K562 (cell line): ENCODE measurements at regions not wholly inside any gene's neighbourhood (a gene's known extent, or its start where the extent isn't known, plus 50 kb on each side); places are given as distances from the start of the nearest gene placed in this dataset.

Experiments
- ATAC-seq: fragments of 200-7000 bp; cut with Tn5 transposase; 3 replicates; pipeline ENCODE4 v1.9.1; 2020; ENCODE audit warnings: moderate library complexity
- BruUV-seq: library from RNA; stranded (reverse); fragments of 400-500 nt; replicated peaks from 2 replicates; lab custom pipeline; 2021; lab: Mats Ljungman, UMichigan
- CTCF ChIA-PET: fragments of 300-600 bp; formaldehyde crosslinking; extraction: SDS; loops from one replicate; lab custom pipeline; 2021; ENCODE audit warnings: low intra/inter-chr PET ratio; lab: Yijun Ruan, JAX
- POLR2A ChIA-PET: fragments of 300-600, 350-650 bp; sonication (Branson Sonifier 250); formaldehyde crosslinking; extraction: SDS; loops from one replicate; lab custom pipeline; 2021; ENCODE audit warnings: antibody characterized with exemption, inconsistent platforms; lab: Yijun Ruan, JAX
- DNase-seq, 4 experiments: peaks; one replicate each; pipeline versions ENCODE4 v3.0.0 to v3.0.0-alpha.2; 2011 to 2018; ENCODE audit warnings: low spot score in 3 of 4, mixed read lengths in 3 of 4; ENCODE audit errors: extremely low read depth in 1 of 4
- FAIRE-seq: peaks from 2 replicates; lab custom pipeline; 2011; peaks lifted over from hg19 to GRCh38; lab: Jason Lieb, UNC
- H2AFZ ChIP-seq: 2 replicates; pipeline ENCODE4 v1.6.0; 2011; ENCODE audit warnings: low read depth, low read length, control low read depth, inconsistent platforms
- H3K27ac ChIP-seq: fragments of 200-600 bp; 3 replicates; pipeline ENCODE4 v1.8.0; 2011; ENCODE audit warnings: low read depth, mild to moderate bottlenecking, control low read depth, inconsistent platforms, low read length, moderate library complexity, mixed read lengths; ENCODE audit errors: extremely low read depth
- H3K27me3 ChIP-seq, 2 experiments: fragments of 300-600 bp in 1 of 2; 2 replicates in 1 of 2; 3 replicates in 1 of 2; pipeline versions ENCODE4 v1.6.0 to v1.8.0; 2011; ENCODE audit warnings: inconsistent platforms in 2 of 2, low read length in 2 of 2, mild to moderate bottlenecking in 1 of 2, mixed read lengths in 1 of 2, moderate library complexity in 1 of 2; ENCODE audit not compliant: control insufficient read depth in 2 of 2, insufficient read depth in 2 of 2
- H3K36me3 ChIP-seq: fragments of 300-600 bp; 3 replicates; pipeline ENCODE4 v1.8.0; 2011; ENCODE audit warnings: mild to moderate bottlenecking, low read length, inconsistent platforms; ENCODE audit not compliant: control insufficient read depth, insufficient read depth
- H3K4me1 ChIP-seq, 2 experiments: fragments of 200-600 bp in 1 of 2; replicated peaks in 1 of 2; 2 replicates in 1 of 2; 3 replicates in 1 of 2; pipeline versions ENCODE4 v1.5.1 to v1.8.0; 2011; ENCODE audit warnings: inconsistent platforms in 2 of 2, low read length in 2 of 2, mild to moderate bottlenecking in 1 of 2, mixed read lengths in 1 of 2, moderate library complexity in 1 of 2; ENCODE audit not compliant: control insufficient read depth in 2 of 2, insufficient read depth in 2 of 2
- H3K4me2 ChIP-seq: 2 replicates; pipeline ENCODE4 v1.6.1; 2011; ENCODE audit warnings: low read length, control low read depth, inconsistent platforms, mixed read lengths; ENCODE audit not compliant: insufficient read depth
- H3K4me3 ChIP-seq: fragments of 200-600 bp; sonication (generic), shearing (Covaris generic); 2 replicates; pipeline ENCODE4 v1.5.1; 2016; ENCODE audit warnings: control low read depth, inconsistent platforms
- H3K79me2 ChIP-seq: fragments of 200-600 bp; 3 replicates; pipeline ENCODE4 v1.8.0; 2011; ENCODE audit warnings: low read length, inconsistent platforms; ENCODE audit not compliant: control insufficient read depth, insufficient read depth
- H3K9ac ChIP-seq, 2 experiments: 2 replicates each; pipeline versions ENCODE4 v1.6.0 to v1.6.1; 2011; ENCODE audit warnings: low read depth in 2 of 2, low read length in 2 of 2, control low read depth in 1 of 2, inconsistent platforms in 1 of 2, mild to moderate bottlenecking in 1 of 2, mixed read lengths in 1 of 2; ENCODE audit not compliant: insufficient read depth in 1 of 2
- H3K9me1 ChIP-seq: one replicate; pipeline ENCODE4 v1.6.0; 2011; ENCODE audit warnings: inconsistent platforms, mild to moderate bottlenecking, low read length, moderate library complexity; ENCODE audit not compliant: control insufficient read depth, insufficient read depth
- H3K9me3 ChIP-seq: replicated peaks from 2 replicates; pipeline ENCODE4 v1.5.1; 2011; ENCODE audit warnings: low read depth, low read length, inconsistent platforms; ENCODE audit not compliant: control insufficient read depth, insufficient read depth
- H4K20me1 ChIP-seq: replicated peaks from 2 replicates; pipeline ENCODE4 v1.6.1; 2011; ENCODE audit warnings: low read length, inconsistent platforms, mixed read lengths; ENCODE audit not compliant: control insufficient read depth, insufficient read depth
- CREB1 ChIP-seq, 2 experiments: sonication (generic) in 1 of 2; formaldehyde crosslinking in 1 of 2; IDR thresholded peaks; 2 replicates each; pipeline versions ENCODE4 v1.6.1 to v1.8.0; 2012 to 2022; ENCODE audit warnings: inconsistent platforms in 1 of 2, mild to moderate bottlenecking in 1 of 2, missing genetic modification reagents in 1 of 2, moderate library complexity in 1 of 2
- NR2C1 ChIP-seq, 2 experiments: fragments of 450-650 bp; IDR thresholded peaks; 2 replicates each; pipeline ENCODE4 v1.6.1; 2017; ENCODE audit warnings: mild to moderate bottlenecking in 2 of 2, antibody characterized with exemption in 1 of 2, inconsistent platforms in 1 of 2, missing compliant biosample characterization in 1 of 2, missing genetic modification characterization in 1 of 2
- TCF7L2 ChIP-seq: fragments of 150-350 bp; IDR thresholded peaks from 2 replicates; pipeline ENCODE4 v1.6.1; 2016; ENCODE audit warnings: low read depth, mild to moderate bottlenecking, low read length, moderate library complexity
- ZHX1 ChIP-seq: fragments of 150-350 bp; conservative IDR thresholded peaks from 2 replicates; pipeline ENCODE4 v1.6.1; 2014; ENCODE audit warnings: low read length
- WGBS: fragments of 100-300 bp; shearing (Covaris generic); methylation state at CpG from one replicate; pipeline ENCODE4 v1.1.6; 2016; ENCODE audit warnings: low coverage, mixed read lengths; ENCODE audit not compliant: insufficient coverage; ENCODE audit errors: missing lambda C conversion rate; 5-methylcytosine and 5-hydroxymethylcytosine counted together
- in situ Hi-C: fragments of 300-500 bp; cut with MboI; formaldehyde crosslinking; loops from 4 replicates; pipeline ENCODE4 v1.15.0; 2018; ENCODE audit warnings: inconsistent platforms, mixed read lengths
- intact Hi-C: fragments of 100-400 bp; cut with micrococcal nuclease; formaldehyde crosslinking; loops from 2 replicates; pipeline ENCODE4 v1.14.2; 2022
- TF ChIP-seq, protein P1 (sequence below): fragments of 250-450 bp; sonication (Bioruptor Pico); IDR thresholded peaks from 2 replicates; pipeline ENCODE4 v1.5.0; 2020; ENCODE audit warnings: mild to moderate bottlenecking
- TF ChIP-seq, protein P2 (sequence below), 2 experiments: fragments of 450-650 bp in 1 of 2; sonication (generic) in 1 of 2; formaldehyde crosslinking in 1 of 2; IDR thresholded peaks; 2 replicates each; pipeline versions ENCODE4 v1.7.1 to v1.9.0; 2016 to 2022; ENCODE audit warnings: inconsistent platforms in 1 of 2, mild to moderate bottlenecking in 1 of 2, missing genetic modification reagents in 1 of 2

GRCh38 chr12:88683628-88684027 lies 103.4 kb upstream of the KITLG start (continued):
- TF ChIP-seq TCF7L2: no peak
- TF ChIP-seq ZHX1: no peak
- TF ChIP-seq NR2C1 (IDR thresholded peaks at IDR 0.05): no peak
- no peak for TF ChIP-seq NR2C1 (tag; IDR thresholded peaks at IDR 0.05)
- TF ChIP-seq, protein P1, sequence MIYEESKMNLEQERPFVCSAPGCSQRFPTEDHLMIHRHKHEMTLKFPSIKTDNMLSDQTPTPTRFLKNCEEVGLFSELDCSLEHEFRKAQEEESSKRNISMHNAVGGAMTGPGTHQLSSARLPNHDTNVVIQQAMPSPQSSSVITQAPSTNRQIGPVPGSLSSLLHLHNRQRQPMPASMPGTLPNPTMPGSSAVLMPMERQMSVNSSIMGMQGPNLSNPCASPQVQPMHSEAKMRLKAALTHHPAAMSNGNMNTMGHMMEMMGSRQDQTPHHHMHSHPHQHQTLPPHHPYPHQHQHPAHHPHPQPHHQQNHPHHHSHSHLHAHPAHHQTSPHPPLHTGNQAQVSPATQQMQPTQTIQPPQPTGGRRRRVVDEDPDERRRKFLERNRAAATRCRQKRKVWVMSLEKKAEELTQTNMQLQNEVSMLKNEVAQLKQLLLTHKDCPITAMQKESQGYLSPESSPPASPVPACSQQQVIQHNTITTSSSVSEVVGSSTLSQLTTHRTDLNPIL (CRISPR knock-in tag): no peak
- TF ChIP-seq CREB1 (IDR thresholded peaks at IDR 0.05): no peak
- TF ChIP-seq CREB1 (CRISPR knock-in tag; IDR thresholded peaks at IDR 0.05): no peak

GRCh38 chr12:88681271-88681670 lies 101.0 kb upstream of the KITLG start:
- Histone ChIP-seq H3K36me3 (no peaks in the 10 kb centered on the region), H2AFZ (no peak overlapping the region), H3K27me3 (no peaks in the 10 kb centered on the region), H4K20me1 (no peaks in the 10 kb centered on the region), H3K9me1 (no peaks in the 10 kb centered on the region), H3K4me1 (no peaks in the 10 kb centered on the region), H3K79me2 (no peaks in the 10 kb centered on the region), H3K27ac (no peak overlapping the region), H3K9ac (no peak overlapping the region), H3K9me3 (no peaks in the 10 kb centered on the region; the same call in 1 of the 2 replicates), H3K4me3 (no peak overlapping the region), H3K4me2 (no peak overlapping the region)
- in situ Hi-C loops (no loop called here), intact Hi-C loops (no loop called here)
- POLR2A ChIA-PET: no interaction called here
- ATAC-seq (no peak), FAIRE-seq (no peak), DNase-seq (no peak)
- TF ChIP-seq, protein P2, sequence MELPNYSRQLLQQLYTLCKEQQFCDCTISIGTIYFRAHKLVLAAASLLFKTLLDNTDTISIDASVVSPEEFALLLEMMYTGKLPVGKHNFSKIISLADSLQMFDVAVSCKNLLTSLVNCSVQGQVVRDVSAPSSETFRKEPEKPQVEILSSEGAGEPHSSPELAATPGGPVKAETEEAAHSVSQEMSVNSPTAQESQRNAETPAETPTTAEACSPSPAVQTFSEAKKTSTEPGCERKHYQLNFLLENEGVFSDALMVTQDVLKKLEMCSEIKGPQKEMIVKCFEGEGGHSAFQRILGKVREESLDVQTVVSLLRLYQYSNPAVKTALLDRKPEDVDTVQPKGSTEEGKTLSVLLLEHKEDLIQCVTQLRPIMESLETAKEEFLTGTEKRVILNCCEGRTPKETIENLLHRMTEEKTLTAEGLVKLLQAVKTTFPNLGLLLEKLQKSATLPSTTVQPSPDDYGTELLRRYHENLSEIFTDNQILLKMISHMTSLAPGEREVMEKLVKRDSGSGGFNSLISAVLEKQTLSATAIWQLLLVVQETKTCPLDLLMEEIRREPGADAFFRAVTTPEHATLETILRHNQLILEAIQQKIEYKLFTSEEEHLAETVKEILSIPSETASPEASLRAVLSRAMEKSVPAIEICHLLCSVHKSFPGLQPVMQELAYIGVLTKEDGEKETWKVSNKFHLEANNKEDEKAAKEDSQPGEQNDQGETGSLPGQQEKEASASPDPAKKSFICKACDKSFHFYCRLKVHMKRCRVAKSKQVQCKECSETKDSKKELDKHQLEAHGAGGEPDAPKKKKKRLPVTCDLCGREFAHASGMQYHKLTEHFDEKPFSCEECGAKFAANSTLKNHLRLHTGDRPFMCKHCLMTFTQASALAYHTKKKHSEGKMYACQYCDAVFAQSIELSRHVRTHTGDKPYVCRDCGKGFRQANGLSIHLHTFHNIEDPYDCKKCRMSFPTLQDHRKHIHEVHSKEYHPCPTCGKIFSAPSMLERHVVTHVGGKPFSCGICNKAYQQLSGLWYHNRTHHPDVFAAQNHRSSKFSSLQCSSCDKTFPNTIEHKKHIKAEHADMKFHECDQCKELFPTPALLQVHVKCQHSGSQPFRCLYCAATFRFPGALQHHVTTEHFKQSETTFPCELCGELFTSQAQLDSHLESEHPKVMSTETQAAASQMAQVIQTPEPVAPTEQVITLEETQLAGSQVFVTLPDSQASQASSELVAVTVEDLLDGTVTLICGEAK (IDR thresholded peaks at IDR 0.05): no peak
- TF ChIP-seq, protein P2 (CRISPR knock-in tag; IDR thresholded peaks at IDR 0.05): no peak
- BruUV-seq: no TSS peak
- WGBS: 0% methylated on average over 1 of the region's 1 CpG
- CTCF ChIA-PET: no interaction called here
